WTC11 (cell line): ENCODE measurements at regions not wholly inside any gene's neighbourhood (a gene's known extent, or its start where the extent isn't known, plus 50 kb on each side); places are given as distances from the start of the nearest gene placed in this dataset.

ENCODE experiments used
- E2F4 ChIP-seq: sonication (generic); formaldehyde crosslinking; IDR thresholded peaks from 2 replicates; pipeline ENCODE4 v1.8.1; 2022; ENCODE audit warnings: low read depth, mild to moderate bottlenecking, moderate library complexity, missing genetic modification reagents, borderline replicate concordance
- JAZF1 ChIP-seq: fragments of 250-450 bp; sonication (Bioruptor Pico); IDR thresholded peaks from 2 replicates; pipeline ENCODE4 v1.9.0; 2021; ENCODE audit warnings: moderate library complexity, mild to moderate bottlenecking, inconsistent platforms
- SMAD4 ChIP-seq: sonication (generic); formaldehyde crosslinking; IDR thresholded peaks from 2 replicates; pipeline ENCODE4 v1.8.0; 2022; ENCODE audit warnings: mild to moderate bottlenecking, missing genetic modification reagents

- TF ChIP-seq JAZF1 (CRISPR knock-in tag) (no peak), E2F4 (CRISPR knock-in tag) (no peak), SMAD4 (no peak)
Measured at GRCh38 chr2:18788592-18788991, 199.2 kb upstream of the NT5C1B start.
